Mesendoderm (in vitro differentiated cells): ENCODE measurements at regions not wholly inside any gene's neighbourhood (a gene's known extent, or its start where the extent isn't known, plus 50 kb on each side); places are given as distances from the start of the nearest gene placed in this dataset.

Source experiments
- DNase-seq: peaks from one replicate; pipeline ENCODE4 v3.0.0; 2013
- H2AK5ac ChIP-seq: 2 replicates; pipeline ENCODE4 v1.6.1; 2013; ENCODE audit warnings: low read length, inconsistent platforms
- H2BK120ac ChIP-seq: 2 replicates; pipeline ENCODE4 v1.6.1; 2013; ENCODE audit warnings: low read depth, mild to moderate bottlenecking, low read length, moderate library complexity, mixed read lengths
- H2BK15ac ChIP-seq: replicated peaks from 2 replicates; pipeline ENCODE4 v1.6.1; 2013; ENCODE audit warnings: low read depth, mild to moderate bottlenecking, moderate library complexity
- H2BK5ac ChIP-seq: 2 replicates; pipeline ENCODE4 v1.6.1; 2013; ENCODE audit warnings: low read length, inconsistent platforms
- H3K18ac ChIP-seq: 2 replicates; pipeline ENCODE4 v1.6.1; 2013; ENCODE audit warnings: mild to moderate bottlenecking, low read length, mixed read lengths
- H3K23ac ChIP-seq: one replicate; pipeline ENCODE4 v1.6.1; 2013; ENCODE audit warnings: low read length
- H3K27ac ChIP-seq: 2 replicates; pipeline ENCODE4 v1.5.1; 2013; ENCODE audit warnings: low read depth, mild to moderate bottlenecking, inconsistent platforms, low read length, moderate library complexity
- H3K27me3 ChIP-seq: 2 replicates; pipeline ENCODE4 v1.6.1; 2013; ENCODE audit warnings: low read length, control low read depth, mild to moderate bottlenecking, inconsistent platforms; ENCODE audit not compliant: insufficient read depth, poor library complexity
- H3K36me3 ChIP-seq: 2 replicates; pipeline ENCODE4 v1.6.1; 2013; ENCODE audit warnings: low read length, inconsistent platforms; ENCODE audit not compliant: control insufficient read depth, insufficient read depth
- H3K4ac ChIP-seq: one replicate; pipeline ENCODE4 v1.6.1; 2013; ENCODE audit warnings: low read depth, mild to moderate bottlenecking, low read length, moderate library complexity
- H3K4me1 ChIP-seq: 2 replicates; pipeline ENCODE4 v1.6.1; 2013; ENCODE audit warnings: low read depth, low read length, inconsistent platforms; ENCODE audit not compliant: control insufficient read depth
- H3K4me2 ChIP-seq: 2 replicates; pipeline ENCODE4 v1.6.1; 2013; ENCODE audit warnings: low read length
- H3K4me3 ChIP-seq: 2 replicates; pipeline ENCODE4 v1.5.1; 2013; ENCODE audit warnings: mild to moderate bottlenecking, low read length
- H3K56ac ChIP-seq: one replicate; pipeline ENCODE4 v1.6.1; 2013; ENCODE audit warnings: low read length
- H3K79me1 ChIP-seq: 2 replicates; pipeline ENCODE4 v1.6.1; 2013; ENCODE audit warnings: low read length, inconsistent platforms
- H3K79me2 ChIP-seq: 2 replicates; pipeline ENCODE4 v1.6.1; 2013; ENCODE audit warnings: mild to moderate bottlenecking, low read length; ENCODE audit not compliant: control insufficient read depth, insufficient read depth
- H3K9ac ChIP-seq: 2 replicates; pipeline ENCODE4 v1.6.1; 2013; ENCODE audit warnings: low read length, inconsistent platforms
- H4K5ac ChIP-seq: one replicate; pipeline ENCODE4 v1.6.1; 2013; ENCODE audit warnings: low read length
- H4K8ac ChIP-seq: one replicate; pipeline ENCODE4 v1.6.1; 2013; ENCODE audit warnings: low read depth, mild to moderate bottlenecking, control low read depth, low read length, moderate library complexity
- WGBS: extraction: QIAGEN DNeasy Blood & Tissue Kit; methylation state at CpG from one replicate; pipeline ENCODE4 v1.1.7; 2013; ENCODE audit warnings: low lambda C conversion rate, missing lambda C conversion rate; ENCODE audit not compliant: insufficient coverage; ENCODE audit errors: extremely low coverage; 5-methylcytosine and 5-hydroxymethylcytosine counted together

DNA sequence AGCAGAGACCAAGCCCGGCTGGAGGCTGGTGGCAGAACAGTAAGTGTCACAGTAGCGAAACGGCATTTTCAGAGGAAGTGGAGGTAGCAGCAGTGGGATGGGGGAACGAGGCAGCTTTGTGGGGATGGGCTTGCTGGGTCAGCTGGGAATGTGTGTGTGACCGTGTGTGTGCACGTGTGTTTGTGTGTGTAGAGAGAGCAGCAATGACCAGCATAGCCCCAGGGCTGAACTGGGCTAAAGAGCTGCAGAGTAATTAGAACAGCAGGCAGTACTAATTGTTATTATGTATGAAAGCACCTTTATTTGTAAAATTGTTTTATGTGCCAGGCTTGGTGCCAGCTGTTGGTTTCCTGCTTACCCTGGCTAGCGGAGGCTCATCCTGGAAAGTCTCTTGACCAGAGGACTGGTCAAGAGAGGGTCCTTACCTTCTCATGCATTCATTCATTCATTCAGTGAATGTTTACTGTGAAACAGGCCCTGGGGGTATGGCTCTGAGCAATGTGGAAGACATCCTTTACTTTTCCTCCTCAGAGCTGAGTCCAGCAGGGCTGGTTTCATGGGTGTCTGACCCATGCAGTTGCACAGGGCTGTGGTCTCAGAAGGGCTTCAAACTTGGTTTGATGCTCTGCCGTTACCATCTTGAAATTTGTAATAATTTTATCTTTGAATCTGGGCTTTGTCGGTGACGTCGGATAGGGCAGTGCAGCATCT lies 184.6 kb downstream of the SEC23IP start:
- Histone ChIP-seq H4K8ac (no peak overlapping the region), H3K56ac (no peak overlapping the region), H3K9ac (no peak overlapping the region), H3K36me3 (no peaks in the 10 kb centered on the region), H3K4ac (no peak overlapping the region), H3K4me3 (no peak overlapping the region), H2AK5ac (no peak overlapping the region), H3K79me2 (no peaks in the 10 kb centered on the region), H2BK120ac (no peak overlapping the region), H3K23ac (no peak overlapping the region), H3K27ac (no peak overlapping the region), H3K4me1 (no peaks in the 10 kb centered on the region), H3K4me2 (no peak overlapping the region), H4K5ac (no peak overlapping the region), H2BK5ac (no peak overlapping the region), H2BK15ac (no peak overlapping the region), H3K79me1 (no peaks in the 10 kb centered on the region), H3K18ac (no peak overlapping the region), H3K27me3 (no peaks in the 10 kb centered on the region)
- no peak for DNase-seq
- WGBS: no CpG with 5 or more reads among the region's 11 CpGs

DNA sequence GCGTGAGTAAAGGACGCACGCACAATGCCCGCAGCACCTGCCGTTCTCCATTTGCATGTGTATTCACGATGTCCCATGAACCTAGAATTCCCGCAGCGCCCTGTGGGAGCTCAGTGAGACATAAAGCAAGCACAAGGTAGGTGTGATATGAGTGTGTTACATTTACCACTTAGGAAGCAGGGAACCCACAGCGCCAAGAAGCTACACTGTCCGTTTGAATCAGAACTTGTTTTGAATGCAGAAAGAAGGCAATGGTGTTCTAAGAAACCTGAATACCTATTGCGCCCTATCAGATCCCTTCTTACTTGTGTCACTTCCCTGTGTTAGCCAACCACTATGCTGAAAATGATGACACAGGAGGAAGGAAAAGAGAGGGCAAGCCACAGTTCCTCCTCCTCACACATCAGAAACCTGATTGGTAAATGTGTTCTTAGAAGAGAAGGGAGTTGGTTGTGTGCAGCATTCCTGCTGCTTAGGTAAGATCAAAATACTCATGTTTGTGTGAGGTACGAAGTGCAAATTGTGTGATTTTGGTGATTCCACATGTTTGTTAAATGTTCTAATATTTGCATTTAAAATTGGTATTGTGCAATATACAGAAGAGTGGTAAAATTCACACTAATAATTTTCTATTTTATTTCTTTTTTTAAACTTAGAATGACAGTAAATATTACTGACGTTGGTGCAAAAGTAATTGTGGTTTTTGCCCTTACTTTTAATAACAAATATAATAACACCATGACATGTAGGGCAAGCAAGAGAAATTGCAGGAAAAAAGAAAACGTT lies 185.4 kb downstream of the SEC23IP start:
- no peak overlapping the region for H2AK5ac ChIP-seq
- no peaks in the 10 kb centered on the region for H3K4me1 ChIP-seq
- no CpG with 5 or more reads among the region's 14 CpGs for whole genome bisulfite sequencing
- no peak overlapping the region for H3K9ac ChIP-seq
- H2BK15ac ChIP-seq: no peak overlapping the region
- H3K4me2 ChIP-seq: no peak overlapping the region
- H3K36me3 ChIP-seq: no peaks in the 10 kb centered on the region
- DNase-seq: peak; percentile 52
- no peaks in the 10 kb centered on the region for H3K27me3 ChIP-seq
- no peak overlapping the region for H3K27ac ChIP-seq
- no peak overlapping the region for H4K8ac ChIP-seq
- H3K79me1 ChIP-seq: no peaks in the 10 kb centered on the region
- no peak overlapping the region for H2BK5ac ChIP-seq
- no peak overlapping the region for H3K4me3 ChIP-seq
- H2BK120ac ChIP-seq: no peak overlapping the region
- no peaks in the 10 kb centered on the region for H3K79me2 ChIP-seq
- no peak overlapping the region for H3K23ac ChIP-seq
- H4K5ac ChIP-seq: no peak overlapping the region
- no peak overlapping the region for H3K4ac ChIP-seq
- H3K18ac ChIP-seq: no peak overlapping the region
- H3K56ac ChIP-seq: no peak overlapping the region

DNA sequence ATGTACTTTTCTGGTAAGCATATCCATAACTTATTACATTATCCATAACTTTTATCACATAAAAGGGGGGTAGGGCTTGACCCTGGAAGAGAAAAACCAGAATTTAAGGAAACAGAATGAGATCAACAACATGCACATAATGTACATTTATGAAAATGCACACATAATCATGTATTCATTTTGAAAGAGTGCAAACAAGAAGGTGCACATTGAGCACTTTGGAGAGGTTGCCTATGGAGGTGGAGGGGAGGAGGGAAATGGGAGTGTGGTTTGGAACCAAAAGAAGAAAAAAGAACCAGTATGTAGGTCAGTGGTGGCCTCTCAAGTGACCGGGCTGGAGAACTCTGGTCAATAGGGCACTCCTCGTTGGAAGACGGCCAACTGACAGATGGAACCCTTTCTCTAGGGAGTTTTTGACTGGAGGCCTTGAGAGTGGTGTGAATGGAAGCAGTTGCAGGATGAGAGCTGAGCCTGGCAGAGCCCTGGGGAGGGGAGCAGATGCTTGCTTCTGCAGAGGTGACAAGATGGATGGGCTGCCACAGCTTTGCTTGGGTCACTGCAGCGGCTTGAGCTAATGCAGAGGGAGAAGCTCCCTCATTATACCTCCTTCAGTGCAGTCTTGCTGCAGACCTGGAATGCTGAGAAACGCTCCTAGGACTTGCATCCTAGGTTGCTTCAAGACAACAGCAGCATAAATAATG lies 192.7 kb downstream of the SEC23IP start:
- H3K27ac ChIP-seq: no peak overlapping the region
- no peak overlapping the region for H2AK5ac ChIP-seq
- H2BK15ac ChIP-seq: no peak overlapping the region
- H3K36me3 ChIP-seq: no peaks in the 10 kb centered on the region
- no peak overlapping the region for H4K5ac ChIP-seq
- no peak overlapping the region for H2BK5ac ChIP-seq
- no peak overlapping the region for H3K23ac ChIP-seq
- H3K18ac ChIP-seq: no peak overlapping the region
- no peak overlapping the region for H4K8ac ChIP-seq
- H3K4ac ChIP-seq: no peak overlapping the region
- H3K79me2 ChIP-seq: no peaks in the 10 kb centered on the region
- no peak overlapping the region for H3K56ac ChIP-seq
- no peak overlapping the region for H3K4me2 ChIP-seq
- no peaks in the 10 kb centered on the region for H3K4me1 ChIP-seq
- H3K27me3 ChIP-seq: no peaks in the 10 kb centered on the region
- no peaks in the 10 kb centered on the region for H3K79me1 ChIP-seq
- DNase-seq: no peak
- no peak overlapping the region for H3K9ac ChIP-seq
- WGBS: no CpG with 5 or more reads among the region's 5 CpGs
- no peak overlapping the region for H3K4me3 ChIP-seq
- H2BK120ac ChIP-seq: no peak overlapping the region

DNA sequence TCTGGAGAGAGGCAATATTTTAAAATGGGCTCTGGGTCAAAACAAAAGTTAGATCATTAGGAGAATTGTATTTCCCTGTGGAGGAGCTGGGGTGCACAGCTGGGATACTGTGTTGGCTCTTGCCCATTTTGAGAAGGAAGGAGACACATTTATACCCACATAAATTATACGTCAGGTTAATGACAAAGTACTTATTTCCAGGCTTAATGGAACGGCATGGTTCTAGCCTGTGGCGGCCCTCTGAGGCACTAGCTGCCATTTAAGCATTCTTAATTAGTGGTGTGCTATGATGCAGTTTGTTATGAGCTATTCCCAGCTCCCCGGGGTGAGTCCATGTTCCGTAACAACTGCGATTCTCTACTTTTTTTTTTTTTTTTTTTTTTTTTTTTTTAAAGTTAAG lies 193.5 kb downstream of the SEC23IP start:
- Histone ChIP-seq H2BK15ac (no peak overlapping the region), H2AK5ac (no peak overlapping the region), H3K4ac (no peak overlapping the region), H3K79me1 (no peaks in the 10 kb centered on the region), H4K8ac (no peak overlapping the region), H2BK120ac (no peak overlapping the region), H3K9ac (no peak overlapping the region), H3K36me3 (no peaks in the 10 kb centered on the region), H4K5ac (no peak overlapping the region), H3K56ac (no peak overlapping the region), H3K4me3 (no peak overlapping the region), H3K27me3 (no peaks in the 10 kb centered on the region), H2BK5ac (no peak overlapping the region), H3K23ac (no peak overlapping the region), H3K4me1 (no peaks in the 10 kb centered on the region), H3K4me2 (no peak overlapping the region), H3K18ac (no peak overlapping the region), H3K79me2 (no peaks in the 10 kb centered on the region), H3K27ac (no peak overlapping the region)
- DNase-seq: no peak
- WGBS: no CpG with 5 or more reads among the region's 6 CpGs

DNA sequence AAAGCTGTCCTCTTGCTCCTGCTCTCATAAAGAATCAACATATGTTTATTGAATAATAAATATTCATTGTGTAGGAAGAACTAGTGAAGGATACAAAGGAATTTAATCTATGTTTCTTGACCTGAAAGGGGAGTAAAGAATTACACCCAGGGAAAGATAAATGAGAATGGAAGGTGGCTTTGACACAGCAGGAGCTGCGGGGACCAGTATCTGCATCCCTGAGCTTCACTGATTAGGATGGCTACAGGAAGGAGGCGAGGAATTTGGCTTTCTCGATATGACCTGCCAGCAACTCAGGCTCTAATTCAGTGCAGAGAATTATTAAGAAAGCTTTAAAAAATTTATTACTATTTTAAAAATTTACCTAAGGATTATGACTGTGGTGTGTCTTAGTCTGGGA lies 194.6 kb downstream of the SEC23IP start:
- no peak overlapping the region for H4K5ac ChIP-seq
- H3K18ac ChIP-seq: no peak overlapping the region
- no peak overlapping the region for H3K56ac ChIP-seq
- H3K4me2 ChIP-seq: no peak overlapping the region
- WGBS: no CpG with 5 or more reads among the region's 3 CpGs
- no peak overlapping the region for H2BK15ac ChIP-seq
- no peak overlapping the region for H3K4ac ChIP-seq
- H3K23ac ChIP-seq: no peak overlapping the region
- H3K4me1 ChIP-seq: no peaks in the 10 kb centered on the region
- no peak overlapping the region for H2BK5ac ChIP-seq
- DNase-seq: peak; percentile 59
- no peak overlapping the region for H3K9ac ChIP-seq
- H3K79me2 ChIP-seq: no peaks in the 10 kb centered on the region
- no peak overlapping the region for H4K8ac ChIP-seq
- H3K27me3 ChIP-seq: no peaks in the 10 kb centered on the region
- H3K79me1 ChIP-seq: no peaks in the 10 kb centered on the region
- H3K27ac ChIP-seq: no peak overlapping the region
- no peak overlapping the region for H3K4me3 ChIP-seq
- H3K36me3 ChIP-seq: no peaks in the 10 kb centered on the region
- H2AK5ac ChIP-seq: no peak overlapping the region
- H2BK120ac ChIP-seq: no peak overlapping the region
